A549 (cell line): ENCODE measurements at regions not wholly inside any gene's neighbourhood (a gene's known extent, or its start where the extent isn't known, plus 50 kb on each side); places are given as distances from the start of the nearest gene placed in this dataset.

Experiments
- ATAC-seq, 2 experiments: fragments of 200-7000 bp in 1 of 2; fragments of >200 bp in 1 of 2; cut with Nextera tagmentation in 1 of 2; cut with Tn5 transposase in 1 of 2; 3 replicates each; pipeline versions ENCODE4 v1.8.0 to v1.9.1; 2018 to 2020; ENCODE audit warnings: mild to moderate bottlenecking in 1 of 2, moderate library complexity in 1 of 2
- CTCF ChIA-PET: fragments of 300-600 bp; sonication (Branson Sonifier 250); formaldehyde crosslinking; extraction: SDS; loops from one replicate; lab custom pipeline; 2021; ENCODE audit warnings: antibody characterized with exemption, inconsistent platforms; lab: Yijun Ruan, JAX
- POLR2A ChIA-PET: fragments of 350-600 bp; formaldehyde crosslinking; extraction: SDS; loops from one replicate; lab custom pipeline; 2021; ENCODE audit warnings: antibody characterized with exemption, inconsistent platforms; lab: Yijun Ruan, JAX
- DNase-seq, 2 experiments: peaks; one replicate each; pipeline versions ENCODE4 v3.0.0 to v3.0.0-alpha.2; 2011 to 2016; ENCODE audit warnings: low read depth in 1 of 2, low spot score in 1 of 2
- FAIRE-seq: peaks from 2 replicates; lab custom pipeline; 2011; peaks lifted over from hg19 to GRCh38; lab: Jason Lieb, UNC
- H3K27ac ChIP-seq, 2 experiments: fragments of >200 bp; sonication (Bioruptor Twin); formaldehyde crosslinking; 3 replicates each; pipeline ENCODE4 v1.5.1; 2016 to 2017
- H3K4me1 ChIP-seq: fragments of >200 bp; sonication (Bioruptor Twin); formaldehyde crosslinking; 3 replicates; pipeline ENCODE4 v1.6.1; 2016
- H3K4me2 ChIP-seq: fragments of >200 bp; sonication (Bioruptor Twin); formaldehyde crosslinking; 3 replicates; pipeline ENCODE4 v1.6.1; 2016
- H3K4me3 ChIP-seq: fragments of >200 bp; sonication (Bioruptor Twin); formaldehyde crosslinking; 3 replicates; pipeline ENCODE4 v1.5.1; 2016
- H3K9me3 ChIP-seq: fragments of >200 bp; sonication (Bioruptor Twin); formaldehyde crosslinking; 3 replicates; pipeline ENCODE4 v1.6.1; 2016
- ATOH8 ChIP-seq: fragments of 250-450 bp; sonication (Bioruptor Pico); IDR thresholded peaks from 2 replicates; pipeline ENCODE4 v1.5.0; 2020; ENCODE audit warnings: low read depth, mild to moderate bottlenecking, moderate library complexity
- BCL3 ChIP-seq: fragments of >200 bp; sonication (Bioruptor Twin); formaldehyde crosslinking; IDR thresholded peaks from 3 replicates; pipeline ENCODE4 v1.6.1; 2016
- CBX2 ChIP-seq: fragments of 200-600 bp; sonication (generic); IDR thresholded peaks from 2 replicates; pipeline ENCODE4 v1.6.1; 2016; ENCODE audit warnings: low read depth, mild to moderate bottlenecking, borderline replicate concordance
- CBX8 ChIP-seq: fragments of 200-600 bp; sonication (generic); IDR thresholded peaks from 2 replicates; pipeline ENCODE4 v1.6.1; 2016
- CHD4 ChIP-seq: fragments of 200-600 bp; sonication (generic); IDR thresholded peaks from 2 replicates; pipeline ENCODE4 v1.6.1; 2016; ENCODE audit warnings: antibody characterized with exemption, mild to moderate bottlenecking, borderline replicate concordance
- CTCF ChIP-seq: fragments of >200 bp; sonication (Bioruptor Twin); formaldehyde crosslinking; IDR thresholded peaks from 3 replicates; pipeline ENCODE4 v1.5.1; 2016
- E2F6 ChIP-seq: IDR thresholded peaks from 2 replicates; pipeline ENCODE4 v1.6.1; 2012; ENCODE audit warnings: low read depth, borderline replicate concordance
- EHF ChIP-seq: fragments of 250-450 bp; sonication (Bioruptor Pico); IDR thresholded peaks from 2 replicates; pipeline ENCODE4 v1.5.0; 2020; ENCODE audit warnings: mild to moderate bottlenecking
- ELK1 ChIP-seq: fragments of 150-350 bp; IDR thresholded peaks from 2 replicates; pipeline ENCODE4 v1.6.1; 2014; ENCODE audit warnings: low read depth, mild to moderate bottlenecking, low read length
- FOSB ChIP-seq: fragments of 250-450 bp; sonication (Bioruptor Pico); IDR thresholded peaks from 2 replicates; pipeline ENCODE4 v1.5.0; 2020; ENCODE audit warnings: mild to moderate bottlenecking, moderate library complexity
- FOSL2 ChIP-seq, 2 experiments: fragments of 450-650 bp in 1 of 2; fragments of >200 bp in 1 of 2; sonication (Bioruptor Twin) in 1 of 2; formaldehyde crosslinking; IDR thresholded peaks; 2 replicates each; pipeline versions ENCODE4 v1.5.0 to v1.6.1; 2016 to 2020; ENCODE audit warnings: mild to moderate bottlenecking in 1 of 2, moderate library complexity in 1 of 2
- HES2 ChIP-seq: fragments of >200 bp; sonication (Bioruptor Twin); formaldehyde crosslinking; IDR thresholded peaks from 2 replicates; pipeline ENCODE4 v1.6.1; 2016
- HOXA7 ChIP-seq: fragments of 250-450 bp; sonication (Bioruptor Pico); IDR thresholded peaks from 2 replicates; pipeline ENCODE4 v1.5.0; 2020; ENCODE audit warnings: mild to moderate bottlenecking, moderate library complexity
- JUNB ChIP-seq: fragments of >200 bp; sonication (Bioruptor Twin); formaldehyde crosslinking; IDR thresholded peaks from 2 replicates; pipeline ENCODE4 v1.6.1; 2016
- MAFK ChIP-seq: fragments of 450-650 bp; IDR thresholded peaks from 2 replicates; pipeline ENCODE4 v1.6.1; 2014; ENCODE audit not compliant: partially characterized antibody
- MYC ChIP-seq: IDR thresholded peaks from 2 replicates; pipeline ENCODE4 v1.6.1; 2012; ENCODE audit warnings: mild to moderate bottlenecking, inconsistent platforms, low read length, improper control_type of control experiment, borderline replicate concordance
- NPAS2 ChIP-seq: fragments of 250-450 bp; sonication (Bioruptor Pico); IDR thresholded peaks from 2 replicates; pipeline ENCODE4 v1.8.0; 2022; ENCODE audit warnings: mild to moderate bottlenecking, moderate library complexity, borderline replicate concordance
- PHF8 ChIP-seq: fragments of 200-600 bp; sonication (generic); IDR thresholded peaks from 2 replicates; pipeline ENCODE4 v1.6.1; 2016; ENCODE audit warnings: low read depth, mild to moderate bottlenecking, antibody characterized with exemption, moderate library complexity, borderline replicate concordance
- POLR2AphosphoS2 ChIP-seq: conservative IDR thresholded peaks from 2 replicates; pipeline ENCODE4 v1.6.1; 2012; ENCODE audit warnings: low read length, improper control_type of control experiment, inconsistent platforms
- RCOR1 ChIP-seq: fragments of 150-350 bp; IDR thresholded peaks from 2 replicates; pipeline ENCODE4 v1.6.1; 2014; ENCODE audit warnings: antibody characterized with exemption, low read length, low read depth
- REST ChIP-seq: fragments of 200-600 bp; sonication (generic); IDR thresholded peaks from 2 replicates; pipeline ENCODE4 v1.6.1; 2016; ENCODE audit warnings: antibody characterized with exemption, mild to moderate bottlenecking, moderate library complexity
- RNF2 ChIP-seq: fragments of 200-600 bp; sonication (generic); IDR thresholded peaks from 2 replicates; pipeline ENCODE4 v1.6.1; 2016; ENCODE audit warnings: low read depth, mild to moderate bottlenecking, antibody characterized with exemption, moderate library complexity, borderline replicate concordance
- ZC3H11A ChIP-seq: fragments of 450-650 bp; IDR thresholded peaks from 2 replicates; pipeline ENCODE4 v1.6.1; 2014; ENCODE audit warnings: antibody characterized with exemption, mild to moderate bottlenecking
- ZFP36 ChIP-seq: fragments of 450-650 bp; IDR thresholded peaks from 2 replicates; pipeline ENCODE4 v1.6.1; 2014; ENCODE audit warnings: borderline replicate concordance; ENCODE audit not compliant: partially characterized antibody
- WGBS: methylation state at CpG from one replicate; pipeline ENCODE4 v1.1.6; 2017; ENCODE audit errors: missing lambda C conversion rate; 5-methylcytosine and 5-hydroxymethylcytosine counted together

- H3K4me3 ChIP-seq = no peak overlapping the region
- TF ChIP-seq ELK1 = no peak
- TF ChIP-seq JUNB = no peak
- no peak for TF ChIP-seq E2F6
- no peak for TF ChIP-seq RCOR1
- no peak for TF ChIP-seq REST
- TF ChIP-seq NPAS2 (CRISPR knock-in tag) = no peak
- TF ChIP-seq, all 56 proteins: peak for 0
- CTCF ChIA-PET = no interaction called here
- POLR2A ChIA-PET = no interaction called here
- ATAC-seq (no peak), FAIRE-seq (no peak), DNase-seq (no peak)
- H3K4me2 ChIP-seq = no peak overlapping the region
- 18% methylated on average over 3 of the region's 3 CpGs for whole genome bisulfite sequencing
- no peaks in the 10 kb centered on the region for H3K4me1 ChIP-seq
- no peaks in the 10 kb centered on the region for H3K9me3 ChIP-seq
- H3K27ac ChIP-seq = no peak overlapping the region
Observed at GRCh38 chr12:71240946-71241345, 83.1 kb upstream of the TSPAN8 start.

- POLR2A ChIA-PET = no interaction called here
Observed at GRCh38 chr12:71239731-71240130, 81.9 kb upstream of the TSPAN8 start.

GRCh38 chr12:71237128-71237527 is 79.3 kb upstream of the TSPAN8 start:
- POLR2A ChIA-PET = no interaction called here
- ATAC-seq = no peak
- no peak for FAIRE-seq
- Histone ChIP-seq H3K4me2 (no peak overlapping the region), H3K9me3 (no peaks in the 10 kb centered on the region), H3K4me3 (no peak overlapping the region), H3K4me1 (no peaks in the 10 kb centered on the region), H3K27ac (no peak overlapping the region)
- TF ChIP-seq NPAS2 (CRISPR knock-in tag) = no peak
- no peak for TF ChIP-seq MAFK
- TF ChIP-seq FOSL2 (IDR thresholded peaks at IDR 0.05) = no peak
- no peak for TF ChIP-seq FOSL2 (CRISPR knock-in tag; IDR thresholded peaks at IDR 0.05)
- no peak for TF ChIP-seq HES2
- TF ChIP-seq CTCF = no peak
- no peak for TF ChIP-seq ZFP36
- no peak for TF ChIP-seq BCL3
- TF ChIP-seq ZC3H11A = no peak
- no peak for TF ChIP-seq POLR2AphosphoS2
- TF ChIP-seq ATOH8 (CRISPR knock-in tag) = no peak
- TF ChIP-seq PHF8 = no peak
- TF ChIP-seq FOSB (CRISPR knock-in tag) = no peak
- TF ChIP-seq CBX2 = no peak
- no peak for TF ChIP-seq RCOR1
- no peak for DNase-seq
- WGBS = 43% methylated on average over 4 of the region's 4 CpGs
- CTCF ChIA-PET = no interaction called here

More at GRCh38 chr12:71239731-71240130, 81.9 kb upstream of the TSPAN8 start:
- Histone ChIP-seq H3K4me2 (no peak overlapping the region), H3K4me3 (no peak overlapping the region), H3K9me3 (no peaks in the 10 kb centered on the region), H3K4me1 (no peaks in the 10 kb centered on the region), H3K27ac (no peak overlapping the region)
- TF ChIP-seq CHD4 (no peak), CBX8 (no peak), FOSB (CRISPR knock-in tag) (no peak), HOXA7 (CRISPR knock-in tag) (no peak), E2F6 (no peak), PHF8 (no peak), RNF2 (no peak), MYC (no peak), EHF (CRISPR knock-in tag) (no peak)
- CTCF ChIA-PET = no interaction called here
- no peak for DNase-seq
- no peak for ATAC-seq
- FAIRE-seq = no peak
